K562 (cell line): ENCODE measurements at regions not wholly inside any gene's neighbourhood (a gene's known extent, or its start where the extent isn't known, plus 50 kb on each side); places are given as distances from the start of the nearest gene placed in this dataset.

ENCODE experiments used
- ATAC-seq: fragments of 200-7000 bp; cut with Tn5 transposase; 3 replicates; pipeline ENCODE4 v1.9.1; 2020; ENCODE audit warnings: moderate library complexity
- BruUV-seq: library from RNA; stranded (reverse); fragments of 400-500 nt; replicated peaks from 2 replicates; lab custom pipeline; 2021; lab: Mats Ljungman, UMichigan
- CTCF ChIA-PET: fragments of 300-600 bp; formaldehyde crosslinking; extraction: SDS; loops from one replicate; lab custom pipeline; 2021; ENCODE audit warnings: low intra/inter-chr PET ratio; lab: Yijun Ruan, JAX
- POLR2A ChIA-PET: fragments of 300-600, 350-650 bp; sonication (Branson Sonifier 250); formaldehyde crosslinking; extraction: SDS; loops from one replicate; lab custom pipeline; 2021; ENCODE audit warnings: antibody characterized with exemption, inconsistent platforms; lab: Yijun Ruan, JAX
- DNase-seq, 4 experiments: peaks; one replicate each; pipeline versions ENCODE4 v3.0.0 to v3.0.0-alpha.2; 2011 to 2018; ENCODE audit warnings: low spot score in 3 of 4, mixed read lengths in 3 of 4; ENCODE audit errors: extremely low read depth in 1 of 4
- FAIRE-seq: peaks from 2 replicates; lab custom pipeline; 2011; peaks lifted over from hg19 to GRCh38; lab: Jason Lieb, UNC
- H2AFZ ChIP-seq: 2 replicates; pipeline ENCODE4 v1.6.0; 2011; ENCODE audit warnings: low read depth, low read length, control low read depth, inconsistent platforms
- H3K27ac ChIP-seq: fragments of 200-600 bp; 3 replicates; pipeline ENCODE4 v1.8.0; 2011; ENCODE audit warnings: low read depth, mild to moderate bottlenecking, control low read depth, inconsistent platforms, low read length, moderate library complexity, mixed read lengths; ENCODE audit errors: extremely low read depth
- H3K27me3 ChIP-seq, 2 experiments: fragments of 300-600 bp in 1 of 2; 2 replicates in 1 of 2; 3 replicates in 1 of 2; pipeline versions ENCODE4 v1.6.0 to v1.8.0; 2011; ENCODE audit warnings: inconsistent platforms in 2 of 2, low read length in 2 of 2, mild to moderate bottlenecking in 1 of 2, mixed read lengths in 1 of 2, moderate library complexity in 1 of 2; ENCODE audit not compliant: control insufficient read depth in 2 of 2, insufficient read depth in 2 of 2
- H3K36me3 ChIP-seq: fragments of 300-600 bp; 3 replicates; pipeline ENCODE4 v1.8.0; 2011; ENCODE audit warnings: mild to moderate bottlenecking, low read length, inconsistent platforms; ENCODE audit not compliant: control insufficient read depth, insufficient read depth
- H3K4me1 ChIP-seq, 2 experiments: fragments of 200-600 bp in 1 of 2; replicated peaks in 1 of 2; 2 replicates in 1 of 2; 3 replicates in 1 of 2; pipeline versions ENCODE4 v1.5.1 to v1.8.0; 2011; ENCODE audit warnings: inconsistent platforms in 2 of 2, low read length in 2 of 2, mild to moderate bottlenecking in 1 of 2, mixed read lengths in 1 of 2, moderate library complexity in 1 of 2; ENCODE audit not compliant: control insufficient read depth in 2 of 2, insufficient read depth in 2 of 2
- H3K4me2 ChIP-seq: 2 replicates; pipeline ENCODE4 v1.6.1; 2011; ENCODE audit warnings: low read length, control low read depth, inconsistent platforms, mixed read lengths; ENCODE audit not compliant: insufficient read depth
- H3K4me3 ChIP-seq: fragments of 200-600 bp; sonication (generic), shearing (Covaris generic); 2 replicates; pipeline ENCODE4 v1.5.1; 2016; ENCODE audit warnings: control low read depth, inconsistent platforms
- H3K79me2 ChIP-seq: fragments of 200-600 bp; 3 replicates; pipeline ENCODE4 v1.8.0; 2011; ENCODE audit warnings: low read length, inconsistent platforms; ENCODE audit not compliant: control insufficient read depth, insufficient read depth
- H3K9ac ChIP-seq, 2 experiments: 2 replicates each; pipeline versions ENCODE4 v1.6.0 to v1.6.1; 2011; ENCODE audit warnings: low read depth in 2 of 2, low read length in 2 of 2, control low read depth in 1 of 2, inconsistent platforms in 1 of 2, mild to moderate bottlenecking in 1 of 2, mixed read lengths in 1 of 2; ENCODE audit not compliant: insufficient read depth in 1 of 2
- H3K9me1 ChIP-seq: one replicate; pipeline ENCODE4 v1.6.0; 2011; ENCODE audit warnings: inconsistent platforms, mild to moderate bottlenecking, low read length, moderate library complexity; ENCODE audit not compliant: control insufficient read depth, insufficient read depth
- H3K9me3 ChIP-seq: replicated peaks from 2 replicates; pipeline ENCODE4 v1.5.1; 2011; ENCODE audit warnings: low read depth, low read length, inconsistent platforms; ENCODE audit not compliant: control insufficient read depth, insufficient read depth
- H4K20me1 ChIP-seq: replicated peaks from 2 replicates; pipeline ENCODE4 v1.6.1; 2011; ENCODE audit warnings: low read length, inconsistent platforms, mixed read lengths; ENCODE audit not compliant: control insufficient read depth, insufficient read depth
- CREM ChIP-seq: IDR thresholded peaks from 2 replicates; pipeline ENCODE4 v1.6.1; 2014; ENCODE audit warnings: antibody characterized with exemption, low read depth
- ETS1 ChIP-seq: conservative IDR thresholded peaks from 2 replicates; pipeline ENCODE4 v1.6.1; 2011; ENCODE audit warnings: low read depth, mild to moderate bottlenecking, low read length; ENCODE audit not compliant: control insufficient read depth
- GMEB1 ChIP-seq: fragments of 250-450 bp; sonication (Bioruptor Pico); IDR thresholded peaks from 2 replicates; pipeline ENCODE4 v1.4.0; 2020; ENCODE audit warnings: mild to moderate bottlenecking
- KAT7 ChIP-seq: sonication (generic); formaldehyde crosslinking; IDR thresholded peaks from 2 replicates; pipeline ENCODE4 v1.8.0; 2022; ENCODE audit warnings: missing genetic modification reagents, mild to moderate bottlenecking, borderline replicate concordance
- KHSRP ChIP-seq: fragments of 450-650 bp; IDR thresholded peaks from 2 replicates; pipeline ENCODE4 v1.6.1; 2017
- PML ChIP-seq: IDR thresholded peaks from 2 replicates; pipeline ENCODE4 v1.6.1; 2012; ENCODE audit warnings: low read length, inconsistent platforms
- RCOR1 ChIP-seq, 2 experiments: IDR thresholded peaks; 2 replicates each; pipeline ENCODE4 v1.6.1; 2012; ENCODE audit warnings: low read depth in 2 of 2, low read length in 2 of 2, borderline replicate concordance in 1 of 2, improper control_type of control experiment in 1 of 2
- RFX1 ChIP-seq: fragments of 450-650 bp; IDR thresholded peaks from 2 replicates; pipeline ENCODE4 v1.6.1; 2016; ENCODE audit warnings: mild to moderate bottlenecking, moderate library complexity
- STAG1 ChIP-seq: sonication (generic); formaldehyde crosslinking; IDR thresholded peaks from 2 replicates; pipeline ENCODE4 v1.5.0; 2020; ENCODE audit warnings: missing genetic modification reagents, borderline replicate concordance
- TEAD4 ChIP-seq, 2 experiments: sonication (generic) in 1 of 2; formaldehyde crosslinking in 1 of 2; IDR thresholded peaks; 2 replicates each; pipeline versions ENCODE4 v1.6.1 to v1.8.0; 2012 to 2022; ENCODE audit warnings: borderline replicate concordance in 1 of 2, inconsistent platforms in 1 of 2, low read length in 1 of 2, mild to moderate bottlenecking in 1 of 2, missing genetic modification reagents in 1 of 2
- ZNF133 ChIP-seq: fragments of 250-450 bp; sonication (Bioruptor Pico); IDR thresholded peaks from 2 replicates; pipeline ENCODE4 v1.4.0; 2020; ENCODE audit warnings: mild to moderate bottlenecking
- ZNF175 ChIP-seq: fragments of 200-800 bp; sonication (Bioruptor generic); IDR thresholded peaks from 2 replicates; pipeline ENCODE4 v1.6.1; 2016; ENCODE audit warnings: low read depth, mild to moderate bottlenecking, missing genetic modification characterization, missing compliant biosample characterization
- ZNF79 ChIP-seq: fragments of 250-450 bp; sonication (Bioruptor Pico); IDR thresholded peaks from 2 replicates; pipeline ENCODE4 v1.4.0; 2020; ENCODE audit warnings: low read depth, mild to moderate bottlenecking, moderate library complexity
- in situ Hi-C: fragments of 300-500 bp; cut with MboI; formaldehyde crosslinking; loops from 4 replicates; pipeline ENCODE4 v1.15.0; 2018; ENCODE audit warnings: inconsistent platforms, mixed read lengths
- intact Hi-C: fragments of 100-400 bp; cut with micrococcal nuclease; formaldehyde crosslinking; loops from 2 replicates; pipeline ENCODE4 v1.14.2; 2022

DNA sequence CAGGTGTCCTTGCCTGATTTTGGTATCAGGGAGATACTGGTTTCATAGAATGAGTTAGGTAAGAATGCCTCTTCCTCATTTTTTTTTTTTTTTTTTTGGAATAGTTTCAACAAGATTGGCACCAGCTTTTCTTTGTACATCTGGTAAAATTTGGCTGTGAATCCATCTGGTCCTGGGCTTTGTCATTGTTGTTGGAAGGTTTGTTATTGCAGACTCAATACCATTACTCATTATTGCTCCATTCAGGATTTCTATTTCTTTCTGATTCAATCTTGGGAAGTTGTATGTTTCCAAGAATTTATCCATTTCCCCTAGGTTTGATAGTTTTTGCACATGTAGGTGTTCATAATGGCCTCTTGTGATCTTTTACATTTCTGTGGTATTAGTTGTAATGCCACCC lies 126.0 kb upstream of the KITLG start:
- POLR2A ChIA-PET = no interaction called here
- no peak overlapping the region for H2AFZ ChIP-seq
- no TSS peak for BruUV-seq

More for the DNA sequence above, 126.0 kb upstream of the KITLG start:
- DNase-seq (no peak), FAIRE-seq (no peak), ATAC-seq (no peak)
- TF ChIP-seq ZNF133 (CRISPR knock-in tag) (no peak), RFX1 (no peak), KHSRP (no peak), GMEB1 (CRISPR knock-in tag) (no peak), CREM (no peak), ETS1 (no peak), PML (no peak), ZNF175 (no peak), KAT7 (CRISPR knock-in tag) (no peak), TEAD4 (IDR thresholded peaks at IDR 0.05; ENCODE audit: low read length) (no peak), TEAD4 (CRISPR knock-in tag; IDR thresholded peaks at IDR 0.05; ENCODE audit: borderline replicate concordance) (no peak), ZNF79 (CRISPR knock-in tag) (no peak), RCOR1 (IDR thresholded peaks at IDR 0.05; ENCODE audit: borderline replicate concordance in 1 of 2, low read depth in 2 of 2, low read length in 2 of 2) (no peak), STAG1 (no peak)
- H3K79me2 ChIP-seq = no peaks in the 10 kb centered on the region
- intact Hi-C loops (no loop called here), in situ Hi-C loops (no loop called here)
- no peak overlapping the region for H3K4me3 ChIP-seq
- H3K9me1 ChIP-seq = no peaks in the 10 kb centered on the region
- CTCF ChIA-PET = no interaction called here
- no peaks in the 10 kb centered on the region for H4K20me1 ChIP-seq
- no peak overlapping the region for H3K4me2 ChIP-seq
- H3K27me3 ChIP-seq = no peaks in the 10 kb centered on the region
- no peak overlapping the region for H3K27ac ChIP-seq
- no peaks in the 10 kb centered on the region; the same call in 1 of the 2 replicates for H3K9me3 ChIP-seq
- no peaks in the 10 kb centered on the region for H3K36me3 ChIP-seq
- no peak overlapping the region for H3K9ac ChIP-seq
- no peaks in the 10 kb centered on the region for H3K4me1 ChIP-seq
